Transverse colon (tissue), 4 donors: ENCODE measurements at regions not wholly inside any gene's neighbourhood (a gene's known extent, or its start where the extent isn't known, plus 50 kb on each side); places are given as distances from the start of the nearest gene placed in this dataset.

ENCODE experiments used
- DNase-seq: peaks from one replicate; pipeline ENCODE4 v3.0.0-alpha.2; 2019
- H3K27ac ChIP-seq, 4 donors: fragments of 200-600 bp; sonication (generic); 2 replicates each; pipeline ENCODE4 v1.5.1; 2016 to 2018; ENCODE audit warnings: inconsistent platforms in 4 of 4
- H3K27me3 ChIP-seq: fragments of 200-600 bp; sonication (generic); 2 replicates; pipeline ENCODE4 v1.5.1; 2017; ENCODE audit warnings: inconsistent platforms
- H3K36me3 ChIP-seq, 4 donors: fragments of 200-600 bp; sonication (generic); 2 replicates each; pipeline ENCODE4 v1.5.1; 2017 to 2019; ENCODE audit warnings: inconsistent platforms in 4 of 4
- H3K4me1 ChIP-seq, 4 donors: fragments of 200-600 bp; sonication (generic); 2 replicates each; pipeline ENCODE4 v1.5.1; 2017 to 2020; ENCODE audit warnings: inconsistent platforms in 4 of 4
- H3K4me3 ChIP-seq, 4 donors: fragments of 200-600 bp; sonication (generic); 1 replicate in 1 of 4; 2 replicates in 3 of 4; pipeline versions ENCODE4 v1.5.1 to v1.6.1; 2017 to 2019; ENCODE audit warnings: inconsistent platforms in 4 of 4
- H3K9me3 ChIP-seq, 2 donors: fragments of 200-600 bp; sonication (generic); 2 replicates each; pipeline ENCODE4 v1.5.1; 2017 to 2019; ENCODE audit warnings: inconsistent platforms in 2 of 2
- EP300 ChIP-seq: sonication (generic); formaldehyde crosslinking; IDR thresholded peaks from one replicate; pipeline ENCODE4 v1.6.1; 2017; ENCODE audit warnings: antibody characterized with exemption, low read depth
- POLR2A ChIP-seq: fragments of 450-650 bp; IDR thresholded peaks from one replicate; pipeline ENCODE4 v1.6.1; 2016; ENCODE audit warnings: antibody characterized with exemption, mild to moderate bottlenecking, moderate library complexity
- POLR2AphosphoS5 ChIP-seq, 3 donors: sonication (generic); formaldehyde crosslinking; IDR thresholded peaks; one replicate each; pipeline ENCODE4 v1.6.1; 2016; ENCODE audit warnings: antibody characterized with exemption in 3 of 3
- WGBS, 2 donors: methylation state at CpG; one replicate each; pipeline ENCODE4 v1.1.5; 2018; ENCODE audit warnings: low coverage in 1 of 2; 5-methylcytosine and 5-hydroxymethylcytosine counted together
- in situ Hi-C, 4 donors: fragments of 200-750 bp; cut with MboI; loops; one replicate each; pipeline versions ENCODE4 v1.15.0 to v1.15.1; 2017; ENCODE audit warnings: low sequenced_read_pairs in 3 of 4, low pct_ligation_motif_present in 1 of 4, low pct_unique_long_range_greater_than_20kb in 1 of 4
- intact Hi-C: fragments of 100-400 bp; cut with DNase I; formaldehyde crosslinking; loops from one replicate; pipeline ENCODE4 v1.15.1; 2023; ENCODE audit warnings: low total_unique reads
- TF ChIP-seq, protein P1 (sequence below), 5 experiments: fragments of 200-600 bp in 3 of 5; fragments of 450-650 bp in 2 of 5; sonication (generic) in 3 of 5; IDR thresholded peaks; 1 replicate in 2 of 5; 2 replicates in 3 of 5; pipeline ENCODE4 v1.5.1; 2016 to 2017; ENCODE audit warnings: antibody characterized with exemption in 5 of 5, inconsistent platforms in 3 of 5, mild to moderate bottlenecking in 2 of 5, moderate library complexity in 1 of 5

DNA sequence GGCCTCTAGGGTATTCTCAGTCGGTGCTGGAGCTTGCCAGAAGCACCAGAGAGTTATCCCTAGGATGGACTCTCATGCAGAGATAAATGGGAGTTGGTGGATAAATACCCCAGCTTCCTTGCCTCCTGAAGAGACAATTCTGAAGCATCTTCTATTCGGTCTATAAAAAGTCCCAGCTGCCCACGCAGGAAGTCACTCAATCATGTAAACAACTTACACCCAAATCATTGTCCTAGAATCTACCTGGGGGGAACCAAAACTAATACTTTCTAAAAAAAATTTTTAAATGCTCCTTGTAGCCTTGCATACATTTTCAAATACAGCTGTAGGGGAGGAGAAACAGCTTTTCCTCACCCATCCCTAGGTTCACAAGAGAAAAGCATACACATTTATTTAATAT, 66.6 kb upstream of the ELAC2 start:
- DNase-seq: no peak
- no peak overlapping the region for H3K27ac ChIP-seq
- no peaks in the 10 kb centered on the region for H3K9me3 ChIP-seq
- WGBS, 2 donors: 42% methylated on average over 3 of the region's 3 CpGs; no CpG with 5 or more reads in 1 of the 2 donors
- intact Hi-C loops (no loop called here), in situ Hi-C loops (no loop called here)
- H3K4me3 ChIP-seq: no peak overlapping the region
- TF ChIP-seq EP300 (no peak), POLR2A (no peak), POLR2AphosphoS5 (IDR thresholded peaks at IDR 0.05) (no peak)
- TF ChIP-seq, protein P1, sequence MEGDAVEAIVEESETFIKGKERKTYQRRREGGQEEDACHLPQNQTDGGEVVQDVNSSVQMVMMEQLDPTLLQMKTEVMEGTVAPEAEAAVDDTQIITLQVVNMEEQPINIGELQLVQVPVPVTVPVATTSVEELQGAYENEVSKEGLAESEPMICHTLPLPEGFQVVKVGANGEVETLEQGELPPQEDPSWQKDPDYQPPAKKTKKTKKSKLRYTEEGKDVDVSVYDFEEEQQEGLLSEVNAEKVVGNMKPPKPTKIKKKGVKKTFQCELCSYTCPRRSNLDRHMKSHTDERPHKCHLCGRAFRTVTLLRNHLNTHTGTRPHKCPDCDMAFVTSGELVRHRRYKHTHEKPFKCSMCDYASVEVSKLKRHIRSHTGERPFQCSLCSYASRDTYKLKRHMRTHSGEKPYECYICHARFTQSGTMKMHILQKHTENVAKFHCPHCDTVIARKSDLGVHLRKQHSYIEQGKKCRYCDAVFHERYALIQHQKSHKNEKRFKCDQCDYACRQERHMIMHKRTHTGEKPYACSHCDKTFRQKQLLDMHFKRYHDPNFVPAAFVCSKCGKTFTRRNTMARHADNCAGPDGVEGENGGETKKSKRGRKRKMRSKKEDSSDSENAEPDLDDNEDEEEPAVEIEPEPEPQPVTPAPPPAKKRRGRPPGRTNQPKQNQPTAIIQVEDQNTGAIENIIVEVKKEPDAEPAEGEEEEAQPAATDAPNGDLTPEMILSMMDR (IDR thresholded peaks at IDR 0.05): no peak
- no peaks in the 10 kb centered on the region for H3K27me3 ChIP-seq
- no peaks in the 10 kb centered on the region for H3K36me3 ChIP-seq
- H3K4me1 ChIP-seq: no peaks in the 10 kb centered on the region

DNA sequence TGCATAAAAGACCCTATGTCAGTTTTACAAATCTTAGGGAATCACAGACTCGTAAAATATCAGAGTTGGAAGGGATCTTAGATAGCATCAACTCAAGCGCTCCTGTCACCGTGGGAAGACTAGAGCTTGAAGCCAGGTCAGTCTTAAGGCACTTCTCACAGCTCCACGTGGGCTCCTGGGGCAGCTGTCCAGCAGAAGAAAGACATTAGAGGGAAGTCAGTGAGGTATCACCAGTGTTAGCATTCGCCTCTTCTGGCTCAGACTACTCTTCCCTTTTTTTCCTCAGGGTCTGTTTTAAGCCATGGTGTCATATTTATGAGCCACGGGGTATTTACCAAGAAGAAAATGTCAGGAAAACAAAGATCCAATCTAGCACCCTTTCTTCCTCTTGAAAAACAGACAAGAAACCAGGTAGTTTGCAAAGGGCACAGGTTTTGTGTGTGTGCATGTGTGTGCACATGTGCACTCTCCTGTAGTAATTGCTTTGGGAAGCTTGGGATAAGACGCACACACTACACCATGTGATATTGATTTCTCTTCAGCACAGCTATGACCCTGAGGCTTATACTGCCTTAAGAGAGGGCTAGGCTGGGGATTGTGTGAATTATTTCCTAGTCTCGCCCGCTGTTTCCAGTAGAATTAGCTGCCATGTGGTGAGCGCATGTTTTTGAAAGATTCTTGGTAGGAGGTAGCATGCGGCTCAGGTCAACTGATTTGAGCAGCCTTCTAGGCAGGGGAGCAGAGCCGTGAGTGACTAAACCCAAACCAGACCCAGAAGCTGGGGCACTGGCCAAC, 61.0 kb upstream of the ELAC2 start:
- intact Hi-C loops: no loop called here
- Histone ChIP-seq H3K27me3 (no peaks in the 10 kb centered on the region), H3K4me3 (no peak overlapping the region), H3K27ac (no peak overlapping the region), H3K4me1 (no peaks in the 10 kb centered on the region), H3K9me3 (no peaks in the 10 kb centered on the region), H3K36me3 (no peaks in the 10 kb centered on the region)
- WGBS, 2 donors: 73 to 75% methylated on average over 5 to 12 of the region's 12 CpGs
- DNase-seq: no peak
- in situ Hi-C loops: no loop called here
- TF ChIP-seq POLR2AphosphoS5 (IDR thresholded peaks at IDR 0.05): no peak
- TF ChIP-seq, protein P1 (IDR thresholded peaks at IDR 0.05): no peak
- no peak for TF ChIP-seq POLR2A
- no peak for TF ChIP-seq EP300

DNA sequence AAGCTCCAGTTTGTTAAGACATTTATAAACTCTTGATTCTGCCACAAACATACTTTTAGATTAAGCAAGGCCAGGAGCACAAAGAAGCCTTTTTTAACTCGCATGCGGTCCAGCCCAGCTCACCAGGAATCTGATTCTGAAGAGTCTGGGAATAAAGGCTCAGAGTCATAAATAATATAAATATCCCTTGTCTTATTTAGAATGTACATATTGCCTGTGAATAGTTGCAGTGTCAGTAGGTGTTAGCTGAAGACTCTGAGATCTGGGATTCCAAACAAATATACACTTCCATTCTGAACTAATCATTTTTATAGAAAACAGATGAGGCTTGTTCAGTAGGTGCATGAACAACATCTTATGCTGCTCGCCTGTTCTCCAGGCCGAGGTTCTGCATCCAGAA, 59.1 kb upstream of the ELAC2 start:
- DNase-seq: no peak
- Histone ChIP-seq H3K4me1 (no peaks in the 10 kb centered on the region), H3K4me3 (no peak overlapping the region), H3K36me3 (no peaks in the 10 kb centered on the region), H3K9me3 (no peaks in the 10 kb centered on the region), H3K27ac (no peak overlapping the region), H3K27me3 (no peaks in the 10 kb centered on the region)
- intact Hi-C loops (no loop called here), in situ Hi-C loops (no loop called here)
- 85% methylated on average over 4 of the region's 4 CpGs for WGBS, 2 donors
- TF ChIP-seq, protein P1 (IDR thresholded peaks at IDR 0.05): no peak
- no peak for TF ChIP-seq POLR2A
- no peak for TF ChIP-seq POLR2AphosphoS5 (IDR thresholded peaks at IDR 0.05)
- TF ChIP-seq EP300: no peak

DNA sequence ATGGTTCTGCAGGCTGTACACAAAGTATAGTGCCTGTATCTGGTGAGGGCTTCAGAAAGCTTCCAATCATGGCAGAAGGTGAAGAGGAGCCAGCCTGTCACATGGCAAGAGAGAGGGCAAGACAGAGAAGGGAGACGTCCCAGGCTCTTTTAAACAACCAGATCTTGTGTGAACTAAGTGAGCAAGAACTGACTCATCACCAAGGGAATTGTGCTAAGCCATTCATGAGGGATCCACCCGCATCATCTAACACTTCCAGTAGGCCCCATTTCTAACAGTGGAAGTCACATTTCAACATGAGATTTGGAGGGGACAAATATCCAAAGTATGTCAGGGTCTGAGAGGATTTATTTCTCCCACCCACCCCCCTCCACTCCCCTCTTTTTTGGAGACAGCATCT, 56.2 kb upstream of the ELAC2 start:
- H3K9me3 ChIP-seq: no peaks in the 10 kb centered on the region
- TF ChIP-seq, protein P1 (IDR thresholded peaks at IDR 0.05): no peak
- TF ChIP-seq POLR2A: no peak
- no peak for TF ChIP-seq EP300
- no peak for TF ChIP-seq POLR2AphosphoS5 (IDR thresholded peaks at IDR 0.05)
- no peak overlapping the region for H3K27ac ChIP-seq
- H3K27me3 ChIP-seq: no peaks in the 10 kb centered on the region
- H3K4me3 ChIP-seq: no peak overlapping the region
- intact Hi-C loops: no loop called here
- no peaks in the 10 kb centered on the region for H3K36me3 ChIP-seq
- DNase-seq: no peak
- no peaks in the 10 kb centered on the region for H3K4me1 ChIP-seq
- in situ Hi-C loops: no loop called here
- 55% methylated on average over 2 of the region's 2 CpGs; no CpG with 5 or more reads in 1 of the 2 donors for WGBS, 2 donors
